Upper lobe of left lung (tissue), 4 donors: ENCODE measurements at regions not wholly inside any gene's neighbourhood (a gene's known extent, or its start where the extent isn't known, plus 50 kb on each side); places are given as distances from the start of the nearest gene placed in this dataset.

Source experiments
- CTCF ChIP-seq, 6 experiments: fragments of 450-650 bp in 4 of 6; fragments of 200-600 bp in 2 of 6; sonication (generic) in 2 of 6; IDR thresholded peaks; one replicate each; pipeline ENCODE4 v1.5.1; 2016 to 2019; ENCODE audit warnings: antibody characterized with exemption in 6 of 6
- EP300 ChIP-seq, 4 donors: sonication (generic); formaldehyde crosslinking; IDR thresholded peaks; one replicate each; pipeline ENCODE4 v1.5.1; 2017; ENCODE audit warnings: antibody characterized with exemption in 4 of 4, control low read depth in 2 of 4
- POLR2A ChIP-seq, 4 donors: fragments of 450-650 bp; IDR thresholded peaks; one replicate each; pipeline ENCODE4 v1.5.1; 2016 to 2017; ENCODE audit warnings: antibody characterized with exemption in 4 of 4, mild to moderate bottlenecking in 2 of 4
- POLR2AphosphoS5 ChIP-seq, 2 donors: sonication (generic); formaldehyde crosslinking; IDR thresholded peaks; one replicate each; pipeline ENCODE4 v1.5.1; 2017; ENCODE audit warnings: antibody characterized with exemption in 2 of 2

DNA sequence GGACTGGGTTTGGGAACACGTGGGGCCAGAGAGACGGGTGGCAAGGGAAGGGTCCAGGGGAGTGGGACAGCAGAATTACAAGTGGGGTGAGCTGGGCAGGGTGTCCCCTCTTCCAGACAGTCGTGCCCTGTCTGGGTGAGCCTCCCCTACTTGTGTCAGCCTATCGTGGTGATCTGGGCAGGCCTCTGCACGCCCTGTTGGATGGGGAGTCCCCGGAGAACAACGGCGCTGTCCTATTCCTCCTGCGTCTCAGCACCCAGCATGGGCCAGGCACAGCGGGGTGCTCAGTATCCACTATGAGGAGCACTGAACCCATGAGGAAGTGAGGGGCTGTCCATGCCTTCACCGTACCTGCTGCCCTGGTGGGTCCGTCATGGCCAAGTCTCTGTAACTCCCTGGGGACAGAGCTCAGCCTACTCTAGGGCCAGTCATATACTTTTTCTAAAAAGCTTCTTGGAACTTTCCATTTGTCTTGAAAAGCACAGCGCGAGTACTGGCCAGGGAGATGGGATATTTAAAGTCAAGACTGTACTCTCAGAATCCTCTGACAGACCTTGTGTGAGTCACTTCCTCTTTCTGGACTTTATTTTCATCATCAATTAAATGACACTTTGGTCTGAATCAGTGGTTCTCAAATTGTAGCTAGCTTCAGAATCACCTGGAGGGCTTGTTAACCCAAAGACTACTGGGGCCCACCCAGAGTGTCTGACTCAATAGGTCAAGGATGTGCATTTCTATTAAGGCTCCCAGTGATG, 81.7 kb upstream of the NECTIN1 start:
- TF ChIP-seq CTCF (IDR thresholded peaks at IDR 0.05) (no peak), POLR2A (IDR thresholded peaks at IDR 0.05) (no peak), POLR2AphosphoS5 (IDR thresholded peaks at IDR 0.05) (no peak), EP300 (IDR thresholded peaks at IDR 0.05) (no peak)
